Activated naive CD8-positive, alpha-beta T cell treated with anti-CD3 and anti-CD28 coated beads, Interleukin-2, amount 50 U/mL, for 24 hours (primary cell): ENCODE measurements at regions not wholly inside any gene's neighbourhood (a gene's known extent, or its start where the extent isn't known, plus 50 kb on each side); places are given as distances from the start of the nearest gene placed in this dataset.
"Not testable (repeated sequence)": the region's sequence is repeated elsewhere in the genome, so short reads cannot be mapped to it uniquely, and the experiment has no call there.

Experiments used
- ATAC-seq: fragments of 150-1000 bp; cut with Tn5 transposase; one replicate; pipeline ENCODE4 v1.10.0; 2021
- DNase-seq: peaks from one replicate; pipeline ENCODE4 v3.0.0; 2021
- H3K27ac Mint-ChIP-seq: one replicate; pipeline ENCODE4 v1.8.0; 2021; ENCODE audit warnings: mild to moderate bottlenecking, mixed read lengths
- H3K27me3 Mint-ChIP-seq: one replicate; pipeline ENCODE4 v1.8.0; 2021; ENCODE audit warnings: mixed read lengths
- H3K36me3 Mint-ChIP-seq: one replicate; pipeline ENCODE4 v1.8.0; 2021; ENCODE audit warnings: low read depth, mixed read lengths
- H3K4me1 Mint-ChIP-seq: one replicate; pipeline ENCODE4 v1.8.0; 2021; ENCODE audit warnings: mixed read lengths
- H3K4me3 Mint-ChIP-seq: one replicate; pipeline ENCODE4 v1.8.0; 2021; ENCODE audit warnings: mild to moderate bottlenecking, moderate library complexity, mixed read lengths
- H3K9me3 Mint-ChIP-seq: one replicate; pipeline ENCODE4 v1.8.0; 2021; ENCODE audit warnings: mixed read lengths

DNA sequence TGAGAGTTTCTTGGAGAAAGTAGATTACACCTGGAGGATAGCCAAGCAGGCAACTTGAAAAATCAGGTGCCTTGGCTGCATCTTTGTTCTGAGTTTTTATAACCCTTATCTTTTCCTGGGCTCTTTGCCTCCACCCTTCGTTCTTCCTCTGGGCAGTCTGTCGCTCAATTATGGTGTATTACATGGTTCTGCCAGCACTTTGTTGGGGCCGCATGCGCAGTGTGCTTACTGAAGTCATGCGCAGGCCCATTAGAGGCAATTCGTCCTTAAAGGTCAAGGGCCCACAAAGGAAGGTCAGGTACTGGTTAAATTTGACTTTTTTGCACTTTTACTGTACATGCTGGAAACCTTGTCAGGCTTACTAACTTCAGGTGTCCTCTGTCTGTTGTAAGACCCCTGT, 761.9 kb upstream of the SLITRK5 start:
- no peaks in the 10 kb centered on the region for H3K4me1 Mint-ChIP-seq
- ATAC-seq (no peak), DNase-seq (no peak)
- H3K4me3 Mint-ChIP-seq: no peak overlapping the region
- no peaks in the 10 kb centered on the region for H3K36me3 Mint-ChIP-seq
- H3K9me3 Mint-ChIP-seq: peaks cover 9% of the 10 kb centered on the region
- H3K27ac Mint-ChIP-seq: no peak overlapping the region
- H3K27me3 Mint-ChIP-seq: no peaks in the 10 kb centered on the region

- Mint-ChIP-seq H3K36me3 (no peaks in the 10 kb centered on the region), H3K27me3 (no peaks in the 10 kb centered on the region), H3K4me1 (no peaks in the 10 kb centered on the region), H3K9me3 (peaks cover 16% of the 10 kb centered on the region), H3K4me3 (no peak overlapping the region), H3K27ac (no peak overlapping the region)
- ATAC-seq (no peak), DNase-seq (no peak)
Measured at GRCh38 chr13:86914757-86915156, 756.4 kb upstream of the SLITRK5 start.

GRCh38 chr13:86917438-86917837, 753.7 kb upstream of the SLITRK5 start:
- H3K36me3 Mint-ChIP-seq, H3K4me3 Mint-ChIP-seq, H3K4me1 Mint-ChIP-seq, ATAC-seq, H3K27ac Mint-ChIP-seq, DNase-seq, H3K27me3 Mint-ChIP-seq: not testable (repeated sequence)
- H3K9me3 Mint-ChIP-seq: peaks cover 13% of the 10 kb centered on the region

DNA sequence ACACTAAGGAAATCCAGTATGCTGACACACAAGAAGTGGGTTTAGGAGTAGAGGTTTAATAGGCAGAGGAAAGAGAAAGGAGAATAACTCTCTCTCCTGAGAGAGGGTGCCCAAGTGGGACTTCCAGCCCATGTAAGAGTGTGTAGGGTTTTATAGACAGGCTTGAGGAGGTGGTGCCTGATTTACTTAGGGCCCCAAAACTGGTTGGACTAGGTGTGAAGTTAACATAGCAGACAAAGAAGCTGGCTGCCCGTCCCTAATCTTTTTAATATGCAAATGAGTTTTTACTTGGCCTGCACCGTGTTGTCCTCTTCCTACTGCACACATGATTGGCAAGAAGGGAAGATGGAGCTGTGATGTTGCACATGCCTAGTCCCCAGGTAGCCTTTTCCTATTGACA, 752.5 kb upstream of the SLITRK5 start:
- ATAC-seq: no peak

GRCh38 chr13:86920961-86921360, 750.2 kb upstream of the SLITRK5 start:
- H3K36me3 Mint-ChIP-seq: no peaks in the 10 kb centered on the region
- H3K27me3 Mint-ChIP-seq: no peaks in the 10 kb centered on the region
- ATAC-seq: no peak
- peaks cover 11% of the 10 kb centered on the region for H3K9me3 Mint-ChIP-seq
- H3K27ac Mint-ChIP-seq: no peak overlapping the region
- DNase-seq: no peak
- H3K4me3 Mint-ChIP-seq: no peak overlapping the region
- H3K4me1 Mint-ChIP-seq: no peaks in the 10 kb centered on the region

More for the DNA sequence above, 752.5 kb upstream of the SLITRK5 start:
- Mint-ChIP-seq H3K27me3 (no peaks in the 10 kb centered on the region), H3K4me1 (no peaks in the 10 kb centered on the region), H3K9me3 (peaks cover 8% of the 10 kb centered on the region), H3K27ac (no peak overlapping the region), H3K36me3 (no peaks in the 10 kb centered on the region), H3K4me3 (no peak overlapping the region)
- no peak for DNase-seq

GRCh38 chr13:86922936-86923335, 748.2 kb upstream of the SLITRK5 start:
- Mint-ChIP-seq H3K4me1 (no peaks in the 10 kb centered on the region), H3K9me3 (peaks cover 19% of the 10 kb centered on the region), H3K27me3 (no peaks in the 10 kb centered on the region), H3K27ac (no peak overlapping the region), H3K4me3 (no peak overlapping the region), H3K36me3 (no peaks in the 10 kb centered on the region)
- DNase-seq (no peak), ATAC-seq (no peak)

GRCh38 chr13:86926916-86927315, 744.3 kb upstream of the SLITRK5 start:
- H3K4me3 Mint-ChIP-seq, H3K4me1 Mint-ChIP-seq, DNase-seq, H3K27ac Mint-ChIP-seq, ATAC-seq, H3K27me3 Mint-ChIP-seq, H3K36me3 Mint-ChIP-seq: not testable (repeated sequence)
- peaks cover 19% of the 10 kb centered on the region for H3K9me3 Mint-ChIP-seq

GRCh38 chr13:86932776-86933334, 738.3 kb upstream of the SLITRK5 start:
- H3K9me3 Mint-ChIP-seq: no peaks in the 10 kb centered on the region
- ATAC-seq: no peak
- no peak for DNase-seq
- no peaks in the 10 kb centered on the region for H3K27me3 Mint-ChIP-seq
- H3K27ac Mint-ChIP-seq: no peak overlapping the region
- H3K36me3 Mint-ChIP-seq: no peaks in the 10 kb centered on the region
- no peak overlapping the region for H3K4me3 Mint-ChIP-seq
- no peaks in the 10 kb centered on the region for H3K4me1 Mint-ChIP-seq

- no peak for DNase-seq
- no peaks in the 10 kb centered on the region for H3K36me3 Mint-ChIP-seq
- H3K27me3 Mint-ChIP-seq: no peaks in the 10 kb centered on the region
- no peaks in the 10 kb centered on the region for H3K4me1 Mint-ChIP-seq
- H3K9me3 Mint-ChIP-seq: no peaks in the 10 kb centered on the region
- ATAC-seq: no peak
- no peak overlapping the region for H3K4me3 Mint-ChIP-seq
- no peak overlapping the region for H3K27ac Mint-ChIP-seq
Measured at GRCh38 chr13:86933676-86934075, 737.5 kb upstream of the SLITRK5 start.

GRCh38 chr13:86937316-86937715, 733.9 kb upstream of the SLITRK5 start:
- DNase-seq (no peak), ATAC-seq (no peak)
- no peaks in the 10 kb centered on the region for H3K27me3 Mint-ChIP-seq
- H3K36me3 Mint-ChIP-seq: no peaks in the 10 kb centered on the region
- H3K9me3 Mint-ChIP-seq: peaks cover 6% of the 10 kb centered on the region
- no peak overlapping the region for H3K4me3 Mint-ChIP-seq
- no peaks in the 10 kb centered on the region for H3K4me1 Mint-ChIP-seq
- H3K27ac Mint-ChIP-seq: no peak overlapping the region

DNA sequence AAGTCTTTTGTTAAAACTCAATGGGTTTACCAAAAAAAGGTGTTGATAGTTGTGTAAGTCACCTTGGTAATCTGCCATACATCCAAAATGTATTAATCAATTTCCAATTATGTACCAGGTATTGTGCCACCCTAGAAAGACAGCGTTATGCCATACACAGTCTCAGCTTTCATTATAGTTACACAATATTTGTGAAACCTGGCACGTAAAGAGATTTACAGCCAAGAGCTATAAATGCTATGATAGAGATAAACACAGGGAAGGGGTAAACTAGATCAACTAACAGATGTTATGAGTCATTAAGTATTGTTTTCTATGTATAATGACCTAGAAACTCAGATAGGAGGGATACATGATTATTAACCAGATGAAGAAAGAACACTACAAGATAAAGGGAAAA, 725.6 kb upstream of the SLITRK5 start:
- no peak overlapping the region for H3K4me3 Mint-ChIP-seq

GRCh38 chr13:86946734-86947133, 724.4 kb upstream of the SLITRK5 start:
- H3K9me3 Mint-ChIP-seq: peaks cover 8% of the 10 kb centered on the region
- H3K36me3 Mint-ChIP-seq: no peaks in the 10 kb centered on the region
- H3K4me3 Mint-ChIP-seq: no peak overlapping the region
- no peaks in the 10 kb centered on the region for H3K4me1 Mint-ChIP-seq
- no peak overlapping the region for H3K27ac Mint-ChIP-seq
- ATAC-seq (no peak), DNase-seq (no peak)
- no peaks in the 10 kb centered on the region for H3K27me3 Mint-ChIP-seq

More for the DNA sequence above, 725.6 kb upstream of the SLITRK5 start:
- no peaks in the 10 kb centered on the region for H3K36me3 Mint-ChIP-seq
- DNase-seq (no peak), ATAC-seq (no peak)
- H3K9me3 Mint-ChIP-seq: peaks cover 10% of the 10 kb centered on the region
- H3K27ac Mint-ChIP-seq: no peak overlapping the region
- H3K4me1 Mint-ChIP-seq: no peaks in the 10 kb centered on the region
- H3K27me3 Mint-ChIP-seq: no peaks in the 10 kb centered on the region

- DNase-seq (no peak), ATAC-seq (no peak)
- Mint-ChIP-seq H3K27ac (no peak overlapping the region), H3K27me3 (no peaks in the 10 kb centered on the region), H3K36me3 (no peaks in the 10 kb centered on the region), H3K9me3 (peaks cover 22% of the 10 kb centered on the region), H3K4me3 (no peak overlapping the region), H3K4me1 (no peaks in the 10 kb centered on the region)
Measured at GRCh38 chr13:86954341-86954740, 716.8 kb upstream of the SLITRK5 start.

DNA sequence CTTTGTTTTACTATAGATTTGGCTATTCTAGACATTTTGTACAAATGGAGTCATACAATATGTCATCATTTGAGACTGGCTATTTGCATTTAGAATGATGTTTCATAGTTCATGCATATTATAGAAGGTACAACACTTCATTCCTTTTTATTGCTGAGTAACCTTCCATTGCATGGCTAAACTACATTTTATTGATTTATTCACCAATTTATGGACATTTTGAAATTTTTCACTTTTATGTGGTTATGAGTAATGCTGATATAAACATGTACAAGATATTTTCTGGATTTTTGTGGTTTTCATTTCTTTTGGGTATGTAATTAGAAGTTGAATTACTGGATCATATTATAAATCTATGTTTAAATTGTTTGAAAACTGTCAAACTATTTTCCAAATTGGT, 710.3 kb upstream of the SLITRK5 start:
- no peak overlapping the region for H3K4me3 Mint-ChIP-seq
- no peaks in the 10 kb centered on the region for H3K36me3 Mint-ChIP-seq
- DNase-seq (no peak), ATAC-seq (no peak)
- no peaks in the 10 kb centered on the region for H3K4me1 Mint-ChIP-seq
- H3K9me3 Mint-ChIP-seq: peaks cover 18% of the 10 kb centered on the region
- H3K27ac Mint-ChIP-seq: no peak overlapping the region
- H3K27me3 Mint-ChIP-seq: no peaks in the 10 kb centered on the region

DNA sequence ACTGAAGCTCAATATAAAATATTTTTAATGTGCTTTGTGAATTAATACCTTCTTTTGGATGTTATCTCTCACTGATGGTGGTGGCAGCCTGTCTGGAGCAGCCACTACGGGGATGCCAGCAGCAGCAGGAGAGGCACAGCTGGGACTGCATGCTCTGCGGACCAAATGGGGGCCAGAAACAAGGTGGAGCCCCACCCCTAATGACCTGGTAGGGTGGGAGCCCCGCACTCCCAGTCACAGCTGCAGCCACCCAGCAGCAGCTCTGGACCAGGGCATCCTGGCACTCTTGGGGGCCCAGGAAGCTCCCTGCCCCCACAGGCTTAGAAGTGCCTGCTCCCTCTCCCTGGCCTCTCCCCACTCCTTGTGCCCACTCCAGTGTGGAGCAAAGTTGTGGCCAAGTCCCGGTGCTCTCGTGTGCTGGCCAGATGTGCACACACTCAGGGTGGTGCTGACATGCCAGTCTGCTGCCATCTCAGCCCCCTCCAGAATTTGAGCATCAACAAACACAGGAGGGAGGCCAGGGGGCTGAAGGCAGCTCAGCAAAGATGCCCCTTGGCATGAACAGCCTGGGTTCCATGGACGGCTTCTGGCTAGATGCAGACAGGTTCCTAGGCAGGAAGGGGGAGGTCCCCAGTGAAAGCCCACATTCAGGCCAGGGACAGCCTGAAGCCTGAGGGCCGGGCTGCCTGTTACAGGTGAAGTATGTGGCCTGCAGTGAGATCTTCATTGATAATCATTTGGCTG, 696.7 kb upstream of the SLITRK5 start:
- H3K36me3 Mint-ChIP-seq: no peaks in the 10 kb centered on the region
- H3K4me3 Mint-ChIP-seq: no peak overlapping the region
- no peak for ATAC-seq
- no peak for DNase-seq
- no peaks in the 10 kb centered on the region for H3K4me1 Mint-ChIP-seq
- no peaks in the 10 kb centered on the region for H3K27me3 Mint-ChIP-seq
- no peak overlapping the region for H3K27ac Mint-ChIP-seq
- H3K9me3 Mint-ChIP-seq: peaks cover 6% of the 10 kb centered on the region

- H3K27ac Mint-ChIP-seq: no peak overlapping the region
- H3K4me3 Mint-ChIP-seq: no peak overlapping the region
- DNase-seq: no peak
- H3K4me1 Mint-ChIP-seq: no peaks in the 10 kb centered on the region
- ATAC-seq: no peak
- H3K36me3 Mint-ChIP-seq: no peaks in the 10 kb centered on the region
- H3K9me3 Mint-ChIP-seq: peaks cover 6% of the 10 kb centered on the region
- H3K27me3 Mint-ChIP-seq: no peaks in the 10 kb centered on the region
Measured at GRCh38 chr13:86974995-86975328, 696.2 kb upstream of the SLITRK5 start.
